HG03095 (cell line): ENCODE measurements at regions not wholly inside any gene's neighbourhood (a gene's known extent, or its start where the extent isn't known, plus 50 kb on each side); places are given as distances from the start of the nearest gene placed in this dataset.
"Not testable (repeated sequence)": the region's sequence is repeated elsewhere in the genome, so short reads cannot be mapped to it uniquely, and the experiment has no call there.

Experiments used
- ATAC-seq: cut with Tn5 transposase; IDR thresholded peaks from one replicate; pipeline ENCODE4 v1.9.1; 2021; ENCODE audit warnings: moderate library complexity; ENCODE audit not compliant: unreplicated experiment

GRCh38 chr9:124124729-124125650 is 113.4 kb downstream of the LHX2 start:
- no peak for ATAC-seq

GRCh38 chr9:124125651-124125977 is 114.0 kb downstream of the LHX2 start:
- no peak for ATAC-seq

GRCh38 chr9:124126648-124127646 is 115.4 kb downstream of the LHX2 start:
- no peak for ATAC-seq

- ATAC-seq: no peak
Observed at GRCh38 chr9:124128568-124129166, 117.1 kb downstream of the LHX2 start.

- no peak for ATAC-seq
Observed at GRCh38 chr9:124130277-124131075, 118.9 kb downstream of the LHX2 start.

- not testable (repeated sequence) for ATAC-seq
Observed at GRCh38 chr9:124131518-124131917, 120.0 kb downstream of the LHX2 start.

GRCh38 chr9:124132671-124133147 is 121.1 kb downstream of the LHX2 start:
- no peak for ATAC-seq

GRCh38 chr9:124133727-124134126 is 122.2 kb downstream of the LHX2 start:
- ATAC-seq: no peak

GRCh38 chr9:124134526-124134925 is 123.0 kb downstream of the LHX2 start:
- ATAC-seq: no peak

GRCh38 chr9:124135813-124136365 is 121.9 kb upstream of the NEK6 start:
- ATAC-seq: no peak

GRCh38 chr9:124137009-124137943 is 120.5 kb upstream of the NEK6 start:
- peak; percentile 71 for ATAC-seq

GRCh38 chr9:124137944-124138335 is 119.8 kb upstream of the NEK6 start:
- ATAC-seq: no peak

GRCh38 chr9:124139001-124139400 is 118.7 kb upstream of the NEK6 start:
- no peak for ATAC-seq

- no peak for ATAC-seq
Observed at GRCh38 chr9:124140941-124141568, 116.7 kb upstream of the NEK6 start.

- not testable (repeated sequence) for ATAC-seq
Observed at GRCh38 chr9:124144561-124145123, 113.1 kb upstream of the NEK6 start.

- no peak for ATAC-seq
Observed at GRCh38 chr9:124146031-124146561, 111.7 kb upstream of the NEK6 start.

GRCh38 chr9:124149992-124150391 is 107.8 kb upstream of the NEK6 start:
- no peak for ATAC-seq

- no peak for ATAC-seq
Observed at GRCh38 chr9:124163760-124164255, 93.9 kb upstream of the NEK6 start.
